GM20000 (cell line): ENCODE measurements at regions not wholly inside any gene's neighbourhood (a gene's known extent, or its start where the extent isn't known, plus 50 kb on each side); places are given as distances from the start of the nearest gene placed in this dataset.

ENCODE experiments used
- DNase-seq: peaks from one replicate; pipeline ENCODE4 v3.0.0; 2012; ENCODE audit warnings: low spot score
- TF ChIP-seq, protein P1 (sequence below): IDR thresholded peaks from 2 replicates; pipeline ENCODE4 v1.5.1; 2012; ENCODE audit warnings: mild to moderate bottlenecking, control low read depth; ENCODE audit errors: extremely low read depth, missing control alignments

DNA sequence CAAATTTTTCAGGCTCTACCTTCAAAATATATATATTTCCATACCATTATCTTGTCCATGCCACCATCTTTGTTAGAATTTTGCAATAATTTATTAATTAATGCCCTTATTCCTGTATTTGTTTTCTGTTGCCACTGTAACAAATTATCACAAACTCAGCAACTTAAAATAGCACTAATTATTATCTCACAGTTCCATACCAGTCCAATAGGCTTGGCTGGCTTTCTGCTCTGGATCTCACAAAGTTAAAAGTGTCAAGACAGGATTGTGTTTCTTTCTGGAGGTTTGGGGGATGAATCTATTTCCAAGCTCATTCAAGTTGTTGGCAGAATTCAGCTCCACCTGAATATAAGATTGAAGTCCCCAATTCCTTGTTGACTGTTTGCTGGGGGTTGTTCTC, 58.6 kb upstream of the SLC38A4 start:
- DNase-seq = no peak
- TF ChIP-seq, protein P1, sequence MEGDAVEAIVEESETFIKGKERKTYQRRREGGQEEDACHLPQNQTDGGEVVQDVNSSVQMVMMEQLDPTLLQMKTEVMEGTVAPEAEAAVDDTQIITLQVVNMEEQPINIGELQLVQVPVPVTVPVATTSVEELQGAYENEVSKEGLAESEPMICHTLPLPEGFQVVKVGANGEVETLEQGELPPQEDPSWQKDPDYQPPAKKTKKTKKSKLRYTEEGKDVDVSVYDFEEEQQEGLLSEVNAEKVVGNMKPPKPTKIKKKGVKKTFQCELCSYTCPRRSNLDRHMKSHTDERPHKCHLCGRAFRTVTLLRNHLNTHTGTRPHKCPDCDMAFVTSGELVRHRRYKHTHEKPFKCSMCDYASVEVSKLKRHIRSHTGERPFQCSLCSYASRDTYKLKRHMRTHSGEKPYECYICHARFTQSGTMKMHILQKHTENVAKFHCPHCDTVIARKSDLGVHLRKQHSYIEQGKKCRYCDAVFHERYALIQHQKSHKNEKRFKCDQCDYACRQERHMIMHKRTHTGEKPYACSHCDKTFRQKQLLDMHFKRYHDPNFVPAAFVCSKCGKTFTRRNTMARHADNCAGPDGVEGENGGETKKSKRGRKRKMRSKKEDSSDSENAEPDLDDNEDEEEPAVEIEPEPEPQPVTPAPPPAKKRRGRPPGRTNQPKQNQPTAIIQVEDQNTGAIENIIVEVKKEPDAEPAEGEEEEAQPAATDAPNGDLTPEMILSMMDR = no peak

DNA sequence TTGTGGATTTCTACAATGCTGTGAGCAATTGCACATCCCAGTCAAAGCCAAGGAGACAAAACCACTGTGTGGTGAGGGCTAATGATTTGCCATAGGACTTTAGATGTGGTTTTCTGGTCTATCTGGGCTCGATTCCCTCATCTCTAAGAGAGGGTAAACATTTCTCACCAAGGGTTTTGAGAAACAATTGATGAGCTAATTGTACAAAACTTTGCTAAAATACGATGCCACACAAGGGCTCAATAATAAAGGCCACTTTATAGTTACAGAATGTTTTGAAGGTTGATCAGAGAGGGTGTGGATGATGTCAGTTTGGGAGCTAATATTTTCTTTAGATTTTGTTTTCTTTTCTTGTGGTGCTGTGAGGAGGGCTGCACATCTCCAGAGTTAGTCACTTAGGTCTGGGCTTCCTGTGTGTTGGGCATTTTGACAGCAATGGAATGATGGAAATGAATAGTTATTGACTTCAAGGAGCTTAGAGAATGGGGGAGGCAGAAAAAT, 60.8 kb upstream of the SLC38A4 start:
- TF ChIP-seq, protein P1 = no peak
- DNase-seq = no peak

DNA sequence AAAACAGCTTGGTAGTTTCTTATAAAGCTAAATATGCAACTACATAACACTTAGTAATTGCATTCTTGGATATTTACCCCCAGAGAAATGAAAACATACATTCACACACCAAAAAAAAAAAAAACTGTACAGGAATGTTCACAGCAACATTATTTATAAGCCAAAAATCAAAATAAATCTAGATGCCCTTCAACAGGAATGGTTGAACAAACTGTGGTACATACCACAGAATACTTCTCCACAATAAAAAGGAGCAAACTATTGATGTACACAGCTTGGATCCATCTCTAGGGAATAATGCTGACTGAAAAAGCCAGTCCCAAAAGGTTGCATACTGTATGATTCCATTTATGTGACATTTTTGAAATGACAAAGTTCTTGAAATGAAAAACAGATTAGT, 62.1 kb upstream of the SLC38A4 start:
- TF ChIP-seq, protein P1 = no peak
- DNase-seq = no peak

DNA sequence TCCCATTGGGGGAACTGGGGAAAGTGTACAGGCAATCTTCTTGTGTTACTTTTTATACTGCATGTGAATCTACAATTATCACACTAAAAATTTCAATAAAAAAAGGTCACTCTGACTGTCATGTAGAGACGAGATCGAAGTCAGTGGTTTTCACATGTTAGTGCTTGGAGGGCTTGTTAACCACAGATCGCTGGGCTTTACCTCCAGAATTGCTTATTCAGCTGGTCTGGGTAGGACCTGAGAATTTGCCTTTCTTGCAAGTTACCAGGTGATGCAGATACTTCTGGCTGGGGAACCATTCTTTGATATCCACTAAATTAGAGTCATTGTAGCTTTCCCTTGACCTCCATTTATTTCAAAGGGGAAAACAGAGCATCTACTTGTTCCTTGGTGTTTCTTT, 62.8 kb upstream of the SLC38A4 start:
- TF ChIP-seq, protein P1 = no peak
- no peak for DNase-seq

DNA sequence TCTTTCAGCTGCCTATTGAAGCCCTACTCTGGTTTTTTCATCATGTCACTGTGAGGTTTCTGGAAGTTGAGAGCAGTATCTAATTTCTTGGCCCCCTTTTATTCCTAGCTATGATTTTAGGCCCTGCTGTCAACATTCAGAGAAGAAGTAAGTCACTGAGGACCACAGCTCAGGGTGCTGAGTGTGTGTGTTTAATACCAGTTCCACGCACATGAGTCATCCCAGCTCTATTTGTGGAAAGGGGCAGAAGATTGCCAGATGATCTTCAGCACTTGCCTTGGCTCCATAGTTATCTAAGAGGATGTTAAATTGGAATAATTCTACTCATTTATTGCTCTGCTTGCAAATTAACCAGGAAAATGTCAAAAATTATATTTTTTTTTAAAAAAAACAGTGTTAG, 65.5 kb upstream of the SLC38A4 start:
- DNase-seq = no peak
- TF ChIP-seq, protein P1 = no peak

DNA sequence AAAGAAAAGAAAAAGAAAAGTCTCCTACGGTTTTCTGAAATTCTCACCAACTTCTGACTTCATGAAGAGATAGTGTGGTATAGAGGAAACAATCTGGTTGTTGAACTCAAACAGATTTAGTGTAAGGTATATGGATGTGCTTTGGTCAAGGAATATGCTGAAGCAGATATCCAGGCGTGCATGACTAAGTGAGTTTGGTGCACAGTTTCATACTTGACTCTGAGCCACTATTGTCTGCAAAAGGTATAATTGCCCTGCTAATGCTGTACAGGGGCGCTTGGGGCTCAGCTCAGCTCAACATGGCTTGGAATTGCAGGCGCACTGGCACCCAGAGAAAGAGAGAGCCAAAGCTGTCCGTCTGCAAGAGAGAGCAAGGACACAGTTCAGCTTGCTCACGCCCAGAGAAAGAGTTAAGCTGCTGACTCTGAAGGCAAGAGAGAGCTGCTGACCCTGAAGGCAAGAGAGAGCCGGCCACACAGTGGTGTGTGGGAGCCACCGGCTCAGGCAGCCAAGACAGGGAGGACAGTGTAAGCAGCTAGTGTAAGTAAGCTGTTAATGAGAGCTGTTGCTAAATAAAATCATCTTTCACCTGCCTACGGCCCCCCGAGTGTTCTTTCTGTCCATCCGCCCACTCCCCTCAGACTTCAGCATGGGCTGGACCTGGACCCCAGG, 66.4 kb upstream of the SLC38A4 start:
- no peak for DNase-seq
- TF ChIP-seq, protein P1 = no peak

DNA sequence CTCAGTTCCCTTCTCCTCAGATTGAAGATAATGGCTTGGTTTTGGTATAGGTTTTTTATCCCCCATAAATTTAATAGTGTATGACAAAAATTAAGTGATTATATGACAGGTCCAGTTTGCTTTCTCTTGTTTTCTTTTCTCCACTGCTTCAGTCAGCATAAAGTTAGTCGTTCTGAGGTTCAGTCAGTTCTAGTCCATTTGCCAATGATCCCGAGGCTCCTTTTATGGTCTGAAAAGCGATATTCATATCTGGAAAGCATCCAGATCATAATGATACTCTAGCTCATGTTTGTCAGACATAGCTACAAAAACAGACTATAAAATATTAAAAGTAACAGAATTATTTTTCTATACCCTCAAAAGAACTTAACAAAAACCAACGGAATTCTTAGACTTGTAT, 67.1 kb upstream of the SLC38A4 start:
- DNase-seq = no peak
- TF ChIP-seq, protein P1 = no peak
